ENCODE measurements at regions not wholly inside any gene's neighbourhood (a gene's known extent, or its start where the extent isn't known, plus 50 kb on each side); places are given as distances from the start of the nearest gene placed in this dataset.

GRCh38 chr2:225317186-225317585 is 82.3 kb upstream of the NYAP2 start:
- no peaks in the 10 kb centered on the region for H3K4me1 ChIP-seq (ENCODE audit: control insufficient read depth in 2 of 2, insufficient read depth in 2 of 2, low read length in 2 of 2)
- no peak overlapping the region for H3K27ac ChIP-seq (ENCODE audit: low read depth, low read length)
- no peak for DNase-seq
- CTCF ChIA-PET: no interaction called here
- H3K27me3 ChIP-seq (ENCODE audit: control insufficient read depth in 2 of 2, insufficient read depth in 2 of 2, low read length in 2 of 2): no peaks in the 10 kb centered on the region
- Mint-ChIP-seq H3K27me3 (peaks cover 0 to 5% (median 0%) of the 10 kb centered on the region in 5 donors), H3K4me1 (no peaks in the 10 kb centered on the region), H3K36me3 (no peaks in the 10 kb centered on the region), H3K9me3 (peaks cover 0 to 12% (median 4%) of the 10 kb centered on the region in 11 donors), H3K4me3 (no peak overlapping the region), H3K27ac (no peak overlapping the region)
- POLR2A ChIA-PET: no interaction called here
- H3K36me3 ChIP-seq (ENCODE audit: control insufficient read depth in 2 of 3, insufficient read depth in 3 of 3, low read length in 3 of 3): no peaks in the 10 kb centered on the region
- no peak overlapping the region for H3K4me3 ChIP-seq (ENCODE audit: low read length)
- no peak for ATAC-seq
- intact Hi-C loops (cut with micrococcal nuclease): no loop called here
- H3K9me3 ChIP-seq (ENCODE audit: control insufficient read depth in 2 of 3, low read length in 3 of 3): peaks cover 0 to 11% (median 0%) of the 10 kb centered on the region in 3 experiments

- Mint-ChIP-seq H3K4me1 (no peaks in the 10 kb centered on the region), H3K27me3 (peaks cover 0 to 4% (median 0%) of the 10 kb centered on the region in 5 donors), H3K36me3 (no peaks in the 10 kb centered on the region), H3K4me3 (no peak overlapping the region), H3K9me3 (peaks cover 0 to 2% (median 0%) of the 10 kb centered on the region in 11 donors), H3K27ac (no peak overlapping the region)
- ATAC-seq (no peak), DNase-seq (no peak)
- Histone ChIP-seq H3K4me1 (ENCODE audit: control insufficient read depth in 2 of 2, insufficient read depth in 2 of 2, low read length in 2 of 2) (no peaks in the 10 kb centered on the region), H3K27ac (ENCODE audit: low read depth, low read length) (no peak overlapping the region), H3K4me3 (ENCODE audit: low read length) (no peak overlapping the region), H3K27me3 (ENCODE audit: control insufficient read depth in 2 of 2, insufficient read depth in 2 of 2, low read length in 2 of 2) (no peaks in the 10 kb centered on the region), H3K9me3 (ENCODE audit: control insufficient read depth in 2 of 3, low read length in 3 of 3) (no peaks in the 10 kb centered on the region), H3K36me3 (ENCODE audit: control insufficient read depth in 2 of 3, insufficient read depth in 3 of 3, low read length in 3 of 3) (no peaks in the 10 kb centered on the region)
- ChIA-PET POLR2A (no interaction called here), CTCF (no interaction called here)
- intact Hi-C loops (cut with micrococcal nuclease): no loop called here
Observed at GRCh38 chr2:225310745-225311144, 88.8 kb upstream of the NYAP2 start.

GRCh38 chr2:225309516-225309915 is 90.0 kb upstream of the NYAP2 start:
- Mint-ChIP-seq H3K36me3 (no peaks in the 10 kb centered on the region), H3K27ac (no peak overlapping the region), H3K4me3 (no peak overlapping the region), H3K4me1 (no peaks in the 10 kb centered on the region), H3K27me3 (peaks cover 0 to 6% (median 4%) of the 10 kb centered on the region in 5 donors), H3K9me3 (peaks cover 0 to 3% (median 0%) of the 10 kb centered on the region in 11 donors)
- intact Hi-C loops (cut with micrococcal nuclease): no loop called here
- Histone ChIP-seq H3K4me3 (ENCODE audit: low read length) (no peak overlapping the region), H3K27ac (ENCODE audit: low read depth, low read length) (no peak overlapping the region), H3K36me3 (ENCODE audit: control insufficient read depth in 2 of 3, insufficient read depth in 3 of 3, low read length in 3 of 3) (no peaks in the 10 kb centered on the region), H3K27me3 (ENCODE audit: control insufficient read depth in 2 of 2, insufficient read depth in 2 of 2, low read length in 2 of 2) (no peaks in the 10 kb centered on the region), H3K9me3 (ENCODE audit: control insufficient read depth in 2 of 3, low read length in 3 of 3) (no peaks in the 10 kb centered on the region), H3K4me1 (ENCODE audit: control insufficient read depth in 2 of 2, insufficient read depth in 2 of 2, low read length in 2 of 2) (no peaks in the 10 kb centered on the region)
- POLR2A ChIA-PET: no interaction called here
- CTCF ChIA-PET: no interaction called here
- DNase-seq: no peak
- ATAC-seq: no peak

GRCh38 chr2:225296951-225297350 is 102.6 kb upstream of the NYAP2 start:
- intact Hi-C loops (cut with micrococcal nuclease): no loop called here
- no peak overlapping the region for H3K4me3 ChIP-seq (ENCODE audit: low read length)
- peaks cover 0 to 26% (median 16%) of the 10 kb centered on the region in 11 donors for H3K9me3 Mint-ChIP-seq
- POLR2A ChIA-PET: interaction anchor here (0.6 kb wide), 1 partner anchor 443 kb away, joined by 3 read pairs; no protein-coding TSS in a partner anchor
- no peaks in the 10 kb centered on the region for H3K9me3 ChIP-seq (ENCODE audit: control insufficient read depth in 2 of 3, low read length in 3 of 3)
- H3K27ac ChIP-seq (ENCODE audit: low read depth, low read length): no peak overlapping the region
- H3K36me3 Mint-ChIP-seq: peaks cover 0 to 5% (median 0%) of the 10 kb centered on the region in 5 donors
- H3K36me3 ChIP-seq (ENCODE audit: control insufficient read depth in 2 of 3, insufficient read depth in 3 of 3, low read length in 3 of 3): no peaks in the 10 kb centered on the region
- no peaks in the 10 kb centered on the region for H3K27me3 ChIP-seq (ENCODE audit: control insufficient read depth in 2 of 2, insufficient read depth in 2 of 2, low read length in 2 of 2)
- H3K27me3 Mint-ChIP-seq: peaks cover 0 to 24% (median 16%) of the 10 kb centered on the region in 5 donors
- DNase-seq (no peak), ATAC-seq (no peak)
- H3K4me3 Mint-ChIP-seq: no peak overlapping the region
- no peak overlapping the region for H3K27ac Mint-ChIP-seq
- H3K4me1 Mint-ChIP-seq: no peaks in the 10 kb centered on the region
- CTCF ChIA-PET: no interaction called here
- no peaks in the 10 kb centered on the region for H3K4me1 ChIP-seq (ENCODE audit: control insufficient read depth in 2 of 2, insufficient read depth in 2 of 2, low read length in 2 of 2)

- Mint-ChIP-seq H3K4me3 (no peak overlapping the region), H3K36me3 (peaks cover 0 to 4% (median 0%) of the 10 kb centered on the region in 5 donors), H3K27me3 (peaks cover 0 to 29% (median 10%) of the 10 kb centered on the region in 5 donors), H3K9me3 (peaks cover 0 to 14% (median under 1%) of the 10 kb centered on the region in 11 donors), H3K27ac (no peak overlapping the region), H3K4me1 (no peaks in the 10 kb centered on the region)
- ChIA-PET CTCF (no interaction called here), POLR2A (no interaction called here)
- Histone ChIP-seq H3K27me3 (ENCODE audit: control insufficient read depth in 2 of 2, insufficient read depth in 2 of 2, low read length in 2 of 2) (no peaks in the 10 kb centered on the region), H3K36me3 (ENCODE audit: control insufficient read depth in 2 of 3, insufficient read depth in 3 of 3, low read length in 3 of 3) (no peaks in the 10 kb centered on the region), H3K9me3 (ENCODE audit: control insufficient read depth in 2 of 3, low read length in 3 of 3) (no peaks in the 10 kb centered on the region), H3K4me3 (ENCODE audit: low read length) (no peak overlapping the region), H3K27ac (ENCODE audit: low read depth, low read length) (no peak overlapping the region), H3K4me1 (ENCODE audit: control insufficient read depth in 2 of 2, insufficient read depth in 2 of 2, low read length in 2 of 2) (no peaks in the 10 kb centered on the region)
- intact Hi-C loops (cut with micrococcal nuclease): no loop called here
- DNase-seq (no peak), ATAC-seq (no peak)
Observed at GRCh38 chr2:225295102-225295501, 104.4 kb upstream of the NYAP2 start.

GRCh38 chr2:225293638-225294037 is 105.9 kb upstream of the NYAP2 start:
- Histone ChIP-seq H3K27me3 (ENCODE audit: control insufficient read depth in 2 of 2, insufficient read depth in 2 of 2, low read length in 2 of 2) (no peaks in the 10 kb centered on the region), H3K4me3 (ENCODE audit: low read length) (no peak overlapping the region)

GRCh38 chr2:225290757-225291400 is 108.6 kb upstream of the NYAP2 start:
- H3K4me1 ChIP-seq (ENCODE audit: control insufficient read depth in 2 of 2, insufficient read depth in 2 of 2, low read length in 2 of 2): no peaks in the 10 kb centered on the region
- H3K27ac Mint-ChIP-seq: no peak overlapping the region
- ChIA-PET POLR2A (no interaction called here), CTCF (no interaction called here)
- no peaks in the 10 kb centered on the region for H3K9me3 ChIP-seq (ENCODE audit: control insufficient read depth in 2 of 3, low read length in 3 of 3)
- no peak for DNase-seq
- intact Hi-C loops (cut with micrococcal nuclease): no loop called here
- no peak overlapping the region for H3K4me3 Mint-ChIP-seq
- peaks cover 0 to 4% (median 0%) of the 10 kb centered on the region in 5 donors for H3K36me3 Mint-ChIP-seq
- H3K27me3 ChIP-seq (ENCODE audit: control insufficient read depth in 2 of 2, insufficient read depth in 2 of 2, low read length in 2 of 2): no peaks in the 10 kb centered on the region
- ATAC-seq: no peak
- no peaks in the 10 kb centered on the region for H3K36me3 ChIP-seq (ENCODE audit: control insufficient read depth in 2 of 3, insufficient read depth in 3 of 3, low read length in 3 of 3)
- H3K4me3 ChIP-seq (ENCODE audit: low read length): no peak overlapping the region
- H3K4me1 Mint-ChIP-seq: no peaks in the 10 kb centered on the region
- peaks cover 0 to 14% (median 0%) of the 10 kb centered on the region in 5 donors for H3K27me3 Mint-ChIP-seq
- H3K27ac ChIP-seq (ENCODE audit: low read depth, low read length): no peak overlapping the region
- H3K9me3 Mint-ChIP-seq: peaks cover 0 to 12% (median 0%) of the 10 kb centered on the region in 11 donors

More at GRCh38 chr2:225293638-225294037, 105.9 kb upstream of the NYAP2 start:
- no peaks in the 10 kb centered on the region for H3K4me1 ChIP-seq (ENCODE audit: control insufficient read depth in 2 of 2, insufficient read depth in 2 of 2, low read length in 2 of 2)
- H3K27ac ChIP-seq (ENCODE audit: low read depth, low read length): no peak overlapping the region
- CTCF ChIA-PET: no interaction called here
- Mint-ChIP-seq H3K9me3 (peaks cover 0 to 12% (median 0%) of the 10 kb centered on the region in 11 donors), H3K27me3 (peaks cover 0 to 16% (median 3%) of the 10 kb centered on the region in 5 donors), H3K4me3 (no peak overlapping the region), H3K27ac (no peak overlapping the region), H3K36me3 (peaks cover 0 to 4% (median 0%) of the 10 kb centered on the region in 5 donors), H3K4me1 (no peaks in the 10 kb centered on the region)
- DNase-seq (no peak), ATAC-seq (no peak)
- no peaks in the 10 kb centered on the region for H3K36me3 ChIP-seq (ENCODE audit: control insufficient read depth in 2 of 3, insufficient read depth in 3 of 3, low read length in 3 of 3)
- H3K9me3 ChIP-seq (ENCODE audit: control insufficient read depth in 2 of 3, low read length in 3 of 3): no peaks in the 10 kb centered on the region
- POLR2A ChIA-PET: no interaction called here
- intact Hi-C loops (cut with micrococcal nuclease): no loop called here

Measured in naive thymus-derived CD4-positive, alpha-beta T cell (primary cell).